GM12891 (cell line): ENCODE measurements at regions not wholly inside any gene's neighbourhood (a gene's known extent, or its start where the extent isn't known, plus 50 kb on each side); places are given as distances from the start of the nearest gene placed in this dataset.
"Not testable (repeated sequence)": the region's sequence is repeated elsewhere in the genome, so short reads cannot be mapped to it uniquely, and the experiment has no call there.

Experiments
- DNase-seq: peaks from one replicate; pipeline ENCODE4 v3.0.0; 2011; ENCODE audit warnings: low spot score; ENCODE audit not compliant: insufficient read length
- FAIRE-seq: peaks from 2 replicates; lab custom pipeline; 2011; peaks lifted over from hg19 to GRCh38; lab: Jason Lieb, UNC
- PAX5 ChIP-seq: IDR thresholded peaks from 2 replicates; pipeline ENCODE4 v1.6.1; 2011; ENCODE audit warnings: low read length, moderate library complexity, mild to moderate bottlenecking; ENCODE audit not compliant: insufficient read depth, severe bottlenecking
- POLR2A ChIP-seq: IDR thresholded peaks from 2 replicates; pipeline ENCODE4 v1.6.1; 2011; ENCODE audit warnings: low read depth, low read length, control low read depth
- POLR2AphosphoS5 ChIP-seq: IDR thresholded peaks from 2 replicates; pipeline ENCODE4 v1.6.1; 2011; ENCODE audit warnings: low read depth, low read length, control low read depth
- POU2F2 ChIP-seq: IDR thresholded peaks from 2 replicates; pipeline ENCODE4 v1.6.1; 2011; ENCODE audit warnings: low read depth, mild to moderate bottlenecking, control low read depth, low read length, moderate library complexity
- SPI1 ChIP-seq: IDR thresholded peaks from 2 replicates; pipeline ENCODE4 v1.6.1; 2011; ENCODE audit warnings: low read depth, low read length, control low read depth
- TAF1 ChIP-seq: IDR thresholded peaks from 2 replicates; pipeline ENCODE4 v1.6.1; 2011; ENCODE audit warnings: low read depth, low read length, control low read depth

GRCh38 chr2:48198371-48198770 lies 116.1 kb upstream of the FOXN2 start:
- no peak for FAIRE-seq
- DNase-seq = no peak
- TF ChIP-seq PAX5 (no peak), SPI1 (no peak), POLR2A (no peak), TAF1 (no peak), POLR2AphosphoS5 (no peak), POU2F2 (no peak)

- no peak for TF ChIP-seq TAF1
- no peak for TF ChIP-seq PAX5
- no peak for TF ChIP-seq POU2F2
- no peak for TF ChIP-seq POLR2A
- no peak for TF ChIP-seq SPI1
- TF ChIP-seq POLR2AphosphoS5 = no peak
- FAIRE-seq = no peak
- no peak for DNase-seq
Observed at GRCh38 chr2:48199070-48199469, 115.4 kb upstream of the FOXN2 start.

- DNase-seq = no peak
- peak; percentile 64 for FAIRE-seq
Observed at GRCh38 chr2:48200620-48201293, 113.7 kb upstream of the FOXN2 start.

GRCh38 chr2:48201435-48201834 lies 113.0 kb upstream of the FOXN2 start:
- DNase-seq, FAIRE-seq: not testable (repeated sequence)

More at GRCh38 chr2:48200620-48201293, 113.7 kb upstream of the FOXN2 start:
- TF ChIP-seq POLR2A = no peak
- no peak for TF ChIP-seq PAX5
- TF ChIP-seq SPI1 = peak; percentile 71
- no peak for TF ChIP-seq TAF1
- no peak for TF ChIP-seq POLR2AphosphoS5
- no peak for TF ChIP-seq POU2F2

GRCh38 chr2:48202863-48203642 lies 111.4 kb upstream of the FOXN2 start:
- DNase-seq = no peak
- no peak for FAIRE-seq
- no peak for TF ChIP-seq POLR2AphosphoS5
- TF ChIP-seq SPI1 = no peak
- no peak for TF ChIP-seq POU2F2
- TF ChIP-seq PAX5 = no peak
- no peak for TF ChIP-seq POLR2A

- no peak for FAIRE-seq
- TF ChIP-seq POU2F2 (no peak), SPI1 (no peak), PAX5 (no peak), POLR2AphosphoS5 (no peak), TAF1 (no peak), POLR2A (no peak)
- no peak for DNase-seq
Observed at GRCh38 chr2:48203668-48204067, 110.8 kb upstream of the FOXN2 start.

GRCh38 chr2:48204750-48205136 lies 109.7 kb upstream of the FOXN2 start:
- DNase-seq = no peak
- FAIRE-seq = no peak
- TF ChIP-seq POU2F2 (no peak), POLR2AphosphoS5 (no peak), SPI1 (no peak), PAX5 (no peak), POLR2A (no peak), TAF1 (no peak)

- TF ChIP-seq SPI1 (no peak), PAX5 (no peak), POU2F2 (no peak), TAF1 (no peak), POLR2AphosphoS5 (no peak), POLR2A (no peak)
- FAIRE-seq (peak; percentile 13), DNase-seq (no peak)
Observed at GRCh38 chr2:48205137-48205798, 109.2 kb upstream of the FOXN2 start.

GRCh38 chr2:48206056-48206656 lies 108.3 kb upstream of the FOXN2 start:
- not testable (repeated sequence) for FAIRE-seq, DNase-seq

GRCh38 chr2:48207201-48207641 lies 107.3 kb upstream of the FOXN2 start:
- TF ChIP-seq TAF1 = no peak
- no peak for DNase-seq
- FAIRE-seq = no peak
